HepG2 (cell line): ENCODE measurements at regions not wholly inside any gene's neighbourhood (a gene's known extent, or its start where the extent isn't known, plus 50 kb on each side); places are given as distances from the start of the nearest gene placed in this dataset.
"Not testable (repeated sequence)": the region's sequence is repeated elsewhere in the genome, so short reads cannot be mapped to it uniquely, and the experiment has no call there.

ENCODE experiments used
- ATAC-seq: fragments of 200-7000 bp; cut with Tn5 transposase; 3 replicates; pipeline ENCODE4 v1.9.1; 2020; ENCODE audit warnings: mild to moderate bottlenecking, moderate library complexity
- BruUV-seq: library from RNA; stranded (reverse); fragments of 400-500 nt; replicated peaks from 2 replicates; lab custom pipeline; 2021; lab: Mats Ljungman, UMichigan
- CTCF ChIA-PET: fragments of 300-600 bp; formaldehyde crosslinking; extraction: SDS; loops from one replicate; lab custom pipeline; 2021; ENCODE audit warnings: low total read pairs, inconsistent platforms, low intra/inter-chr PET ratio; lab: Yijun Ruan, JAX
- POLR2A ChIA-PET: fragments of 350-600 bp; sonication (Branson Sonifier 250); formaldehyde crosslinking; loops from one replicate; lab custom pipeline; 2020; ENCODE audit warnings: antibody characterized with exemption, inconsistent platforms; lab: Yijun Ruan, JAX
- DNase-seq: peaks from one replicate; pipeline ENCODE4 v3.0.0-alpha.2; 2015; ENCODE audit warnings: low spot score
- FAIRE-seq: peaks from 3 replicates; lab custom pipeline; 2011; peaks lifted over from hg19 to GRCh38; lab: Jason Lieb, UNC
- H2AFZ ChIP-seq: one replicate; pipeline ENCODE4 v1.6.1; 2011; ENCODE audit warnings: low read length, inconsistent platforms
- H3K27ac ChIP-seq: fragments of 300-600 bp; 3 replicates; pipeline ENCODE4 v1.8.0; 2011; ENCODE audit warnings: mixed run types, mild to moderate bottlenecking, mixed read lengths, low read length, inconsistent platforms; ENCODE audit not compliant: insufficient read depth; ENCODE audit errors: extremely low read length
- H3K27me3 ChIP-seq, 2 experiments: fragments of 200-600 bp in 1 of 2; 2 replicates in 1 of 2; 3 replicates in 1 of 2; pipeline versions ENCODE4 v1.6.0 to v1.8.0; 2011; ENCODE audit warnings: low read length in 2 of 2, mild to moderate bottlenecking in 2 of 2, moderate library complexity in 2 of 2, inconsistent platforms in 1 of 2; ENCODE audit not compliant: insufficient read depth in 2 of 2, control insufficient read depth in 1 of 2
- H3K36me3 ChIP-seq, 2 experiments: fragments of 200-600 bp in 1 of 2; replicated peaks in 1 of 2; 2 replicates in 1 of 2; 3 replicates in 1 of 2; pipeline versions ENCODE4 v1.5.1 to v1.8.0; 2011; ENCODE audit warnings: low read length in 2 of 2, inconsistent platforms in 1 of 2; ENCODE audit not compliant: insufficient read depth in 2 of 2, control insufficient read depth in 1 of 2
- H3K4me1 ChIP-seq: 2 replicates; pipeline ENCODE4 v1.5.1; 2012; ENCODE audit warnings: low read length, inconsistent platforms; ENCODE audit not compliant: insufficient read depth
- H3K4me2 ChIP-seq: 2 replicates; pipeline ENCODE4 v1.6.0; 2011; ENCODE audit warnings: low read depth, low read length, inconsistent platforms
- H3K4me3 ChIP-seq, 3 experiments: fragments of 200-600 bp in 1 of 3; sonication (generic), shearing (Covaris generic) in 1 of 3; replicated peaks in 1 of 3; 2 replicates each; pipeline ENCODE4 v1.5.1; 2011 to 2016; ENCODE audit warnings: low read length in 3 of 3, inconsistent platforms in 2 of 3, low read depth in 2 of 3, mild to moderate bottlenecking in 2 of 3, control low read depth in 1 of 3, mixed read lengths in 1 of 3; ENCODE audit not compliant: insufficient read depth in 1 of 3
- H3K79me2 ChIP-seq: one replicate; pipeline ENCODE4 v1.6.1; 2011; ENCODE audit warnings: low read length, inconsistent platforms; ENCODE audit not compliant: insufficient read depth
- H3K9ac ChIP-seq: 2 replicates; pipeline ENCODE4 v1.6.0; 2011; ENCODE audit warnings: mild to moderate bottlenecking, low read depth, low read length, inconsistent platforms; ENCODE audit not compliant: insufficient read depth
- H3K9me3 ChIP-seq: 2 replicates; pipeline ENCODE4 v1.5.1; 2012; ENCODE audit warnings: mild to moderate bottlenecking, low read length
- H4K20me1 ChIP-seq: 2 replicates; pipeline ENCODE4 v1.6.0; 2011; ENCODE audit warnings: inconsistent platforms, mild to moderate bottlenecking, low read length, moderate library complexity; ENCODE audit not compliant: insufficient read depth
- ARID5B ChIP-seq: IDR thresholded peaks from 2 replicates; pipeline ENCODE4 v1.4.0; 2020; ENCODE audit warnings: mild to moderate bottlenecking, missing genetic modification reagents
- FOXA1 ChIP-seq, 2 experiments: fragments of 450-650 bp in 1 of 2; sonication (generic) in 1 of 2; formaldehyde crosslinking in 1 of 2; IDR thresholded peaks; 2 replicates each; pipeline versions ENCODE4 v1.4.0 to v1.6.1; 2016 to 2020; ENCODE audit warnings: missing genetic modification reagents in 1 of 2
- FOXA3 ChIP-seq: IDR thresholded peaks from 2 replicates; pipeline ENCODE4 v1.6.1; 2016; ENCODE audit warnings: missing genetic modification reagents, missing compliant biosample characterization
- GABPB1 ChIP-seq: IDR thresholded peaks from 2 replicates; pipeline ENCODE4 v1.6.1; 2016; ENCODE audit warnings: mild to moderate bottlenecking, missing genetic modification reagents, moderate library complexity, missing compliant biosample characterization
- ZFX ChIP-seq: sonication (generic); formaldehyde crosslinking; IDR thresholded peaks from 2 replicates; pipeline ENCODE4 v1.4.0; 2020; ENCODE audit warnings: mild to moderate bottlenecking, low read depth, missing genetic modification reagents, moderate library complexity
- ZFY ChIP-seq: sonication (generic); formaldehyde crosslinking; IDR thresholded peaks from 2 replicates; pipeline ENCODE4 v1.4.0; 2020; ENCODE audit warnings: missing genetic modification reagents
- ZMYM4 ChIP-seq: sonication (generic); formaldehyde crosslinking; IDR thresholded peaks from 2 replicates; pipeline ENCODE4 v1.8.1; 2023; ENCODE audit warnings: mild to moderate bottlenecking, missing genetic modification reagents
- ZNF292 ChIP-seq: sonication (generic); formaldehyde crosslinking; IDR thresholded peaks from 2 replicates; pipeline ENCODE4 v1.8.1; 2022; ENCODE audit warnings: mild to moderate bottlenecking, low read depth, missing genetic modification reagents, borderline replicate concordance
- WGBS: methylation state at CpG from one replicate; pipeline ENCODE4 v1.1.6; 2017; ENCODE audit warnings: low lambda C conversion rate; 5-methylcytosine and 5-hydroxymethylcytosine counted together
- in situ Hi-C: cut with HindIII; loops from 2 replicates; pipeline ENCODE4 v1.10.0; 2017; ENCODE audit warnings: low pct_unique_long_range_greater_than_20kb; ENCODE audit not compliant: extremely low pct_ligation_motif_present
- intact Hi-C: fragments of 100-400 bp; cut with micrococcal nuclease; formaldehyde crosslinking; loops from one replicate; pipeline ENCODE4 v1.10.0; 2022; ENCODE audit not compliant: unreplicated experiment
- TF ChIP-seq, protein P1 (sequence below): sonication (generic); formaldehyde crosslinking; IDR thresholded peaks from 2 replicates; pipeline ENCODE4 v1.4.0; 2020; ENCODE audit warnings: missing genetic modification reagents

DNA sequence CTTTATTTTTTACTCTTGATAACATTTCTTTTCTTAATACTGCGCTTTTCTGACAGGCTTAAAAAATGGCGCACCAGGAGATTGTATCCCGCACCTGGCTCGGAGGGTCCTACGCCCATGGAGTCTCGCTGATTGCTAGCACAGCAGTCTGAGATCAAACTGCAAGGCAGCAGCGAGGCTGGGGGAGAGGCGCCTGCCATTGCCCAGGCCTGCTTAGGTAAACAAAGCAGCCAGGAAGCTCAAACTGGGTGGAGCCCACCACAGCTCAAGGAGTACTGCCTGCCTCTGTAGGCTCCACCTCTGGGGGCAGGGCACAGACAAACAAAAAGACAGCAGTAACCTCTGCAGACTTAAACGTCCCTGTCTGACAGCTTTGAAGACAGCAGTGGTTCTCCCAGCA is 264.2 kb upstream of the EYS start:
- POLR2A ChIA-PET; BruUV-seq; H3K79me2 ChIP-seq; H3K9ac ChIP-seq; ATAC-seq; H4K20me1 ChIP-seq; DNase-seq; H3K27me3 ChIP-seq; H3K4me1 ChIP-seq; H3K4me3 ChIP-seq; FAIRE-seq; H2AFZ ChIP-seq; CTCF ChIA-PET; in situ Hi-C loops; intact Hi-C loops; H3K27ac ChIP-seq; H3K9me3 ChIP-seq; H3K36me3 ChIP-seq; TF ChIP-seq FOXA1 (IDR thresholded peaks at IDR 0.05): not testable (repeated sequence)
- H3K4me2 ChIP-seq: peak overlapping the region; percentile 39; the same call in 1 of the 2 replicates
- TF ChIP-seq FOXA1 (CRISPR knock-in tag; IDR thresholded peaks at IDR 0.05) (peak; percentile 85), ARID5B (CRISPR knock-in tag) (peak; percentile 41; the same call in 1 of the 2 replicates), ZFY (CRISPR knock-in tag) (peak; percentile 55; the same call in 1 of the 2 replicates), GABPB1 (CRISPR knock-in tag) (peak; percentile 33; the same call in 1 of the 2 replicates), FOXA3 (CRISPR knock-in tag) (peak; percentile 77), ZMYM4 (CRISPR knock-in tag) (0 out of 2 replicates have a peak, but pooled peaks have one; percentile 23), ZFX (CRISPR knock-in tag) (peak; percentile 57), ZNF292 (CRISPR knock-in tag) (0 out of 2 replicates have a peak, but pooled peaks have one; percentile 20)
- TF ChIP-seq, protein P1, sequence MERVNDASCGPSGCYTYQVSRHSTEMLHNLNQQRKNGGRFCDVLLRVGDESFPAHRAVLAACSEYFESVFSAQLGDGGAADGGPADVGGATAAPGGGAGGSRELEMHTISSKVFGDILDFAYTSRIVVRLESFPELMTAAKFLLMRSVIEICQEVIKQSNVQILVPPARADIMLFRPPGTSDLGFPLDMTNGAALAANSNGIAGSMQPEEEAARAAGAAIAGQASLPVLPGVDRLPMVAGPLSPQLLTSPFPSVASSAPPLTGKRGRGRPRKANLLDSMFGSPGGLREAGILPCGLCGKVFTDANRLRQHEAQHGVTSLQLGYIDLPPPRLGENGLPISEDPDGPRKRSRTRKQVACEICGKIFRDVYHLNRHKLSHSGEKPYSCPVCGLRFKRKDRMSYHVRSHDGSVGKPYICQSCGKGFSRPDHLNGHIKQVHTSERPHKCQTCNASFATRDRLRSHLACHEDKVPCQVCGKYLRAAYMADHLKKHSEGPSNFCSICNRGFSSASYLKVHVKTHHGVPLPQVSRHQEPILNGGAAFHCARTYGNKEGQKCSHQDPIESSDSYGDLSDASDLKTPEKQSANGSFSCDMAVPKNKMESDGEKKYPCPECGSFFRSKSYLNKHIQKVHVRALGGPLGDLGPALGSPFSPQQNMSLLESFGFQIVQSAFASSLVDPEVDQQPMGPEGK: peak; percentile 35; the same call in 1 of the 2 replicates
- WGBS: 21% methylated on average over 8 of the region's 9 CpGs
